Muscle of back (tissue), 3 donors: ENCODE measurements at regions not wholly inside any gene's neighbourhood (a gene's known extent, or its start where the extent isn't known, plus 50 kb on each side); places are given as distances from the start of the nearest gene placed in this dataset.

Experiments
- DNase-seq, 3 donors: peaks; one replicate each; pipeline versions ENCODE4 v3.0.0 to v3.0.0-alpha.2; 2013

- no peak for DNase-seq
These were observed 145.8 kb upstream of the SALL3 start for GRCh38 chr18:78833833-78834232.

GRCh38 chr18:78836838-78837237 is 142.8 kb upstream of the SALL3 start:
- no peak for DNase-seq

- no peak for DNase-seq
These were observed 141.9 kb upstream of the SALL3 start for GRCh38 chr18:78837754-78838153.

GRCh38 chr18:78838183-78838582 is 141.4 kb upstream of the SALL3 start:
- no peak for DNase-seq

DNA sequence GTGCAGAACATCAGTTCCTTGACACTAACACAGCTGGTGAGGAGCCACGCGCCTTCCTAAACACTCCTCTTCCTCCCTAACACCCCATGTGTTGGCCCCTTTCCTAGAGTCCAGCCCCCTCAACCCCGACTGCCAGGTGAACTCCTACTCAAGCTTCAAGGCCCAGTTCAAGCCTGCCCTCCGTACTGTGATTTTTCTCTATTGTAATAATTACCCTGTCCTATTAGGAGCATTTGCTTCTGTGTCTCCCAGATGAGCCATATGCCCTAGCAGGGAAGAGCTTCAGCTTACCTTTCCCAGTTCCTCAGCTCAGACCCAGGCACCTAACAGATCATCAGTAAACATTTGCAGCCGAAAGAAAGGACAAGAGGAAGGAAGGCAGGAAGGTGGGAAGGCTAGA is 130.6 kb upstream of the SALL3 start:
- no peak for DNase-seq

DNA sequence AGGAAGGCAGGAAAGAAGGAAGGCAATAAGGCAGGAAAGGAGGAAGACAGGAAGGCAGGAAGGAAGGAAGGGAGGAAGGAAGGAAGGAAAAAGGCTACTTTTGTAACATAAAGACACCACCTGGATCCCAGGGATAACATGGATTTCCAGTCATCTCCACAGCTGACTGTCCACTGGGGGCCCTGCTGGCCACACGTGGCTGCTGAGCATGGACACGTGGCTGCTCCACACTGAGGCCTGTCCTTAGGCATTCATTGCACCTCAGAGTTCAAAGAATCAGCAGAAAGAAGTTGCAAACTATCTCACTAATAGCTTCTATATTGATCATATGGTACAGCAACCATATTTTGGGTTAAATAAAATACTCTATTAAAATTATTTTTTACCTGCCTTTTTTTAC is 130.2 kb upstream of the SALL3 start:
- DNase-seq, result no peak

DNA sequence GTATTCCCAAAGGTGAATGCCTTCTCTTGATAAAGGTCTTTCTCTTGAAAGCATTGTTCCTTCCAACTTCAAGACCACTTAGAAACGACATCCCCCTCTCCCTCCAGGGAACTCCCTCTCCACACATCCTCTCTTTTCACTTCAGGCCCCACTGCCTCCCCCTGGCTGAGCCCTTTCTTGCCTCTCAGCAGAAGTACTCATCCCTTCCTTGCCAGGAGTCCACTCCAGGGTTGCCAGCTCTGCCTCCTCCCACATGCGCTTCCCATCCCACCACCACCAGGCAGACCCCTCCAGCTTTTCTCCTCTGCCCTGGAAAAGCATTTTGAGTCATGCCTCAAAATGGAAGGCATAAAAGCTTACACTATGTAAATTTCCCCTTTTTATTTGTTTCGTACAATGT is 126.3 kb upstream of the SALL3 start:
- no peak for DNase-seq

DNA sequence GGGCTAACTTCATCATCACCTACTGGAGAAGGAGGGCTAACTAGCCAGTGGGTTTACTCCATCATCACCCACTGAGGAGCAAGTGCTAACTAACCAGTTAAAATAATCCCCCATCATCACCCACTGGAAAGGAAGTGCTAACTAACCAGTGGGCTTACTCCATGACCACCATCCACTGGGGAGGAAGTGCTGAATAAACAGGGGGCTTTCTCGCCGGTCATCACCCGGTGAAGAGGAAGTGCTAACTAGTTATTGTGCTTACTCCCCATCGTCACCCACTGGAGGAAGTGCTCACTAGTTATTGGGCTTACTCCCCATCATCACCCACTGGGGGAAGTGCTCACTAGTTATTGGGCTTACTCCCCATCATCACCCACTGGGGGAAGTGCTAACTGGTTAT is 124.4 kb upstream of the SALL3 start:
- DNase-seq, result no peak

- no peak for DNase-seq
These were observed 122.9 kb upstream of the SALL3 start for GRCh38 chr18:78856569-78857313.

- DNase-seq, result peak in 1 of 3 donors; percentile 14
These were observed 122.1 kb upstream of the SALL3 start for GRCh38 chr18:78857314-78858150.

GRCh38 chr18:78859686-78860085 is 119.9 kb upstream of the SALL3 start:
- no peak for DNase-seq

- DNase-seq, result no peak
These were observed 119.5 kb upstream of the SALL3 start for GRCh38 chr18:78860117-78860516.

- no peak for DNase-seq
These were observed 118.5 kb upstream of the SALL3 start for GRCh38 chr18:78861116-78861515.

DNA sequence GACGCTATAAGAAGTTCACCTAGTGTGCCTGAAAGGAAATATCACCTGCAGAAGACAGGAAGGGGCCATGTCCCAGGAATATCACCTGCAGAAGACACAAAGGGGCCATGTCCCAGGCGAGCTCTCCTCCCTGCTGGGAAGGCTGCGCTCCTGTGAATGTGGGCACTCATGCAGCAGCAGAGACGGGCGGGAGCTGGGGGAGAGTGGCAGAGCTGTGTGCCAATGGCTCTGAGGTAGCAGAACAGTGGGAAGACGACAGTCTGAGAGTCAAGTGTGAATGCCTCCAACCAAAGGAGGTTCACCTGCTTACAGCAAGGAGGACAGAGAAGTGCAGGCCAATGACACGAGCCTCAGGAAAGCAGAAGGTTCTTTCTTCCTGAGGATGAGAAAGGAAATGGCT is 117.9 kb upstream of the SALL3 start:
- no peak for DNase-seq

DNA sequence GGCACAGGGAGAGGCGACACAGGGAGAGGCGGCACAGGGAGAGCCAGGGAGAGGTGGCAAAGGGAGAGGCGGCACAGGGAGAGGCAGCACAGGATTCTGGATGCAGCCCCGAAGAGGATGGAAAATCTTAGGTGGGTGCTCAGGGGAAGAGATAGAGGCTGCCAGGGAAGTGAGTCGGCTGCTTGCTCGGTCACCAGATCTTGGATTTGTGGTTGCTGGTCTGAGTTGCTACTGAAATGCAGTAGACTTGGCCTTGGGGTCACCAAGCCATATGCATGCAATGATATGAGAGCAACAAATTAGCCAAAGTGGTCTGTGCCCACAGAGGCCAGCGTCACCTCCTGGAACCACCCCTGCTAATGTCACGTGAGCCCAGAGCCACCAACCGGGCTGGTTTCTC is 117.2 kb upstream of the SALL3 start:
- no peak for DNase-seq

- DNase-seq, result no peak
These were observed 114.5 kb upstream of the SALL3 start for GRCh38 chr18:78865056-78865598.

DNA sequence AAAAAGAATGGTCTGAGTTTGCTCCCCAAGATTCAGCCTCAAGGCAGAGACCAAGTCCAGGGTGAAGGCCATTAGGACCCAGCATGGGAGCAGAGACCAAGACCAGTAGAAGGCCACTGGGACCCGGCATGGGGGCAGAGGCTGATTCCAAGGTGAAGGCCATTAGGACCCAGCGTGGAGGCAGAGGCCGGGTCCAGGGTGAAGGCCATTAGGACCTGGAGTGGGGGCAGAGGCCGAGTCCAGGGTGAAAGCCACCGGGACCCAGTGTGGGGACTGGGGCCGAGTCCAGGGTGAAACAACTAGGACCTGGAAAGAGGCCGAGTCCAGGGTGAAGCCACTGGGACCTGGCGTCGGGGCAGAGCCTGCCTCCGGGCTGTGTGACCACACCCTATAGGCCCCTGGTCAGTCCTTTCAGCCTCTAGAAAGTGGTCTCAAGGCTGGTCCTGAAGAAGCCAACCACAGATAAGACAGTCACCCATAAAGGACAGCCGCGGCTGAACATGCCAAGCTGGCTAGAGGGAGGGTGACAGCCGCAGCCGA is 113.8 kb upstream of the SALL3 start:
- DNase-seq, result no peak

- no peak for DNase-seq
These were observed 112.5 kb upstream of the SALL3 start for GRCh38 chr18:78867131-78867530.

GRCh38 chr18:78868330-78869316 is 111.0 kb upstream of the SALL3 start:
- DNase-seq, result peak in 1 of 3 donors; percentile 45

GRCh38 chr18:78871618-78872017 is 108.0 kb upstream of the SALL3 start:
- peak in 2 of 3 donors; percentile 21 to 51 for DNase-seq

DNA sequence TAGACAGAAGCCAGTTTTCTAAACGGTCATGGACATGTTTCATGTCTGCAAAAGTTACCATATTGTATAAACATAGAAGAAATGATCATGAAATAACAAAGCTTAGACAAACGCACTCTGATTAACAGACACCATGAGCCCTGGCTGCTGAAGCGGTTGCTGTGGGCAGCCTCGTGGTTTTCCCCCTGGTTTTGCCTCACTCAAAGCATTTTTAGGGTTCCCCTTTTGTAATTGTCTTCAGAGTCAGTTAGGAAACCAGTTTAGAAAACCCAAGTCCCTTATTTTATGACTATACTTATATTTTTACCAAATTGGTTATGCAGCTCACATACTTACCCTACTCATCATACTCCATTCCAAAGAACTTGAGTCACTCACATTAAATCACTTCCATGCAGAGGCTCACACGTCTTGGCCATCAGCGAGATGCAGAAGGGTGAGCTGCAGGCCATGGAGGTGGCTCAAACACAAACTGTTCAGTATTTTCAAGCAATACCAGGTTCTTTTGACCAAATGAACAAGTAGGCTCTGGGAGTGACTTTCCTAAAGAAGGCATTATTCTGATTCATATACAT is 105.6 kb upstream of the SALL3 start:
- peak in 1 of 3 donors; percentile 63 for DNase-seq
